ENCODE measurements at regions not wholly inside any gene's neighbourhood (a gene's known extent, or its start where the extent isn't known, plus 50 kb on each side); places are given as distances from the start of the nearest gene placed in this dataset.

DNA sequence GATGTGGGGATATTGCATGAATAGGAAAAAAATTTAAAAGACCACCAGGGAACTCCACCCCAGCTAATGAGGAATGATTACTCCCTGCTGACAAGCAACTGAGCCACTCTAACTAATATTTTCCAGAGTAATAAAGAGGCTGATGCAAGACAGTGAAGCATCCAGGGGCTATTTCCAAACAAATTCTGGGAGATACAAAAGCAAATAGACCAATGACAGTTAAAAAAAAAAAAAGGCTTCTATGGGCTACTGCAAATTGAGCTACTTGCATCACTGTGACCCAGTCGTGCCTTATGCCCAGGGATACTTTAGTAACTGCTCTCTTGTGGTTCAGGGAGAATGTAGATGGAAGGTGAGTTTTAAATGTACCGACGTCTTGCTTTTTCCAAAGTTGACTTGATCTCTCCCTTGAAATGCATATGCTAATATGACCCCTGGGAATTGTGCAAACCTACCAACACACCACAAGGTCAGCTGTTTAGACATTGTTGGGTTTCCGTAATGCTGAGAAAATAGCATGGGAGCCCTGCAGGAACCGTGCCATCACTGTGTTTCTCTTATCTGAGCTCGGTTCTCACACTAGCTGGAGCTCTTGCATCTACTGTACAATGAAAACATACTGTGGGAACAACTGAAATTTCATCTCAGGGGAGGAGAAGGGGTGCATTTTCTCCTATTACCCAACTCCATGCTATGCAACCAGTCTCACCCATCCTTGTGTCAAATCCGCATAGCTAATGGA, 250.6 kb upstream of the MAP3K1 start:
- Histone ChIP-seq H3K27me3 (no peaks in the 10 kb centered on the region), H3K4me3 (no peak overlapping the region), H3K9ac (ENCODE audit: low read depth in 2 of 2, low read length in 2 of 2) (no peak overlapping the region), H3K9me3 (no peaks in the 10 kb centered on the region), H3K4me1 (no peaks in the 10 kb centered on the region), H3K36me3 (no peaks in the 10 kb centered on the region), H3K27ac (no peak overlapping the region)
- TF ChIP-seq, protein P1, sequence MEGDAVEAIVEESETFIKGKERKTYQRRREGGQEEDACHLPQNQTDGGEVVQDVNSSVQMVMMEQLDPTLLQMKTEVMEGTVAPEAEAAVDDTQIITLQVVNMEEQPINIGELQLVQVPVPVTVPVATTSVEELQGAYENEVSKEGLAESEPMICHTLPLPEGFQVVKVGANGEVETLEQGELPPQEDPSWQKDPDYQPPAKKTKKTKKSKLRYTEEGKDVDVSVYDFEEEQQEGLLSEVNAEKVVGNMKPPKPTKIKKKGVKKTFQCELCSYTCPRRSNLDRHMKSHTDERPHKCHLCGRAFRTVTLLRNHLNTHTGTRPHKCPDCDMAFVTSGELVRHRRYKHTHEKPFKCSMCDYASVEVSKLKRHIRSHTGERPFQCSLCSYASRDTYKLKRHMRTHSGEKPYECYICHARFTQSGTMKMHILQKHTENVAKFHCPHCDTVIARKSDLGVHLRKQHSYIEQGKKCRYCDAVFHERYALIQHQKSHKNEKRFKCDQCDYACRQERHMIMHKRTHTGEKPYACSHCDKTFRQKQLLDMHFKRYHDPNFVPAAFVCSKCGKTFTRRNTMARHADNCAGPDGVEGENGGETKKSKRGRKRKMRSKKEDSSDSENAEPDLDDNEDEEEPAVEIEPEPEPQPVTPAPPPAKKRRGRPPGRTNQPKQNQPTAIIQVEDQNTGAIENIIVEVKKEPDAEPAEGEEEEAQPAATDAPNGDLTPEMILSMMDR (IDR thresholded peaks at IDR 0.05), result no peak
- intact Hi-C loops (cut with DNase I), result no loop called here
- no peak for DNase-seq

DNA sequence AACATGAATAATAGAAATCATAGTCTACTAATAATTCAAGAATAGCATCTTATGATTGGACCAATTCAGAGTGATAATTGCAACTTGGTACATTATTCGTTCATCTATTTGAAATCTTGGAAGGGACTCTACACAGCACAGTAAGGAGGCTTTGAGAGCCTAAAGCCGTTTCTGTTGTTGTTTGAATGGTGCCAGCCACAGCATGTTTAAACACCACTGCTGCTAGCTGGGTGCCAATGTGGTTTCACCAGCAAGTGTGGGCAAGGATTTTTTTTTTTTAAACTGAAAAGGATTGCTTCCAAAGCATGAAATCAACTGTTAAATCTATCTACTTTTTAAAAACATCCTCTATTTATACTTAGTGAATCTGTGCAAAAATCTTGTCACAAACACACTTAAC, 253.9 kb upstream of the MAP3K1 start:
- intact Hi-C loops (cut with DNase I), result no loop called here

DNA sequence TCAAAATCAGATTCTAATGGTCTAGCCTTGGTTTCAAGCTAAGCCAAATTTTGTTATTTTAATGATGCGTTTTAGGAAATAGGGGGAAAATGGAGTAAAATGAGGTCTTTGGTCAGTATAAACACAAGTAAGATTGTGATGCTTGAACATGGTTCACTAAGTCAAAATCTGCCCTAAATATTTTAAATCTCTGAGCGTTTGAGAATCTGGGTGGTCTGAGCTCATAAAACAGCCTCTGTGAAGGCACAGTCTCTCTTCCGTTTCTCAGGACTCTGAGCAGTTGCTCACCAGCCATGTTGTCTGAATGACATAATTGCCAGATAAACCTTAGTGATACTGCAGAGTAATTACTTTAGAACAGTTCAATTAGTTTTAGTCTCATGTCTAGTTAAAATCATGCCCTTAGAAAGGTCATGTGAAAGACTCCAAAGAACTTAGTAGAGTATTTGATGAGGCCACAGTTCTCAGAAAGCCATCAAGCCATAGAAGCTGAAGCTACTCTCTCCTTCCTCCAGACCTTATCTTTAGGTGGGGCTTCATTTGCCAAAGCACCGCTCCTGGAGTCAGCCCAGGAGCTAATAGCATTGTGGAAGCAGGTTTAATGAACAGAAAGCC, 257.1 kb upstream of the MAP3K1 start:
- Histone ChIP-seq H3K36me3 (no peaks in the 10 kb centered on the region), H3K27me3 (no peaks in the 10 kb centered on the region), H3K27ac (no peak overlapping the region), H3K9me3 (no peaks in the 10 kb centered on the region), H3K9ac (ENCODE audit: low read depth in 2 of 2, low read length in 2 of 2) (no peak overlapping the region), H3K4me3 (no peak overlapping the region), H3K4me1 (no peaks in the 10 kb centered on the region)
- TF ChIP-seq, protein P1 (IDR thresholded peaks at IDR 0.05), result no peak
- DNase-seq, result no peak
- intact Hi-C loops (cut with DNase I), result no loop called here

More for the DNA sequence above, 253.9 kb upstream of the MAP3K1 start:
- Histone ChIP-seq H3K27ac (no peak overlapping the region), H3K9me3 (no peaks in the 10 kb centered on the region), H3K27me3 (no peaks in the 10 kb centered on the region), H3K4me3 (no peak overlapping the region), H3K36me3 (no peaks in the 10 kb centered on the region), H3K9ac (ENCODE audit: low read depth in 2 of 2, low read length in 2 of 2) (no peak overlapping the region), H3K4me1 (no peaks in the 10 kb centered on the region)
- TF ChIP-seq, protein P1 (IDR thresholded peaks at IDR 0.05), result no peak
- DNase-seq, result no peak

- TF ChIP-seq, protein P1 (IDR thresholded peaks at IDR 0.05), result no peak
- Histone ChIP-seq H3K9ac (ENCODE audit: low read depth in 2 of 2, low read length in 2 of 2) (no peak overlapping the region), H3K4me3 (no peak overlapping the region)
Observed at GRCh38 chr5:56557198-56557597, 258.2 kb upstream of the MAP3K1 start.

GRCh38 chr5:56552612-56553268, 262.6 kb upstream of the MAP3K1 start:
- no peaks in the 10 kb centered on the region for H3K9me3 ChIP-seq
- no peak overlapping the region for H3K4me3 ChIP-seq
- no peaks in the 10 kb centered on the region for H3K4me1 ChIP-seq
- no peak for DNase-seq
- intact Hi-C loops (cut with DNase I), result no loop called here
- no peaks in the 10 kb centered on the region for H3K27me3 ChIP-seq
- TF ChIP-seq, protein P1 (IDR thresholded peaks at IDR 0.05), result no peak
- no peaks in the 10 kb centered on the region for H3K36me3 ChIP-seq
- no peak overlapping the region for H3K27ac ChIP-seq
- H3K9ac ChIP-seq (ENCODE audit: low read depth in 2 of 2, low read length in 2 of 2), result no peak overlapping the region

More at GRCh38 chr5:56557198-56557597, 258.2 kb upstream of the MAP3K1 start:
- no peaks in the 10 kb centered on the region for H3K36me3 ChIP-seq
- H3K9me3 ChIP-seq, result no peaks in the 10 kb centered on the region
- no peak overlapping the region for H3K27ac ChIP-seq
- intact Hi-C loops (cut with DNase I), result no loop called here
- H3K27me3 ChIP-seq, result no peaks in the 10 kb centered on the region
- no peak for DNase-seq
- no peaks in the 10 kb centered on the region for H3K4me1 ChIP-seq

Data from colonic mucosa (tissue), 4 donors.